ENCODE measurements at regions not wholly inside any gene's neighbourhood (a gene's known extent, or its start where the extent isn't known, plus 50 kb on each side); places are given as distances from the start of the nearest gene placed in this dataset.
"Not testable (repeated sequence)": the region's sequence is repeated elsewhere in the genome, so short reads cannot be mapped to it uniquely, and the experiment has no call there.

DNA sequence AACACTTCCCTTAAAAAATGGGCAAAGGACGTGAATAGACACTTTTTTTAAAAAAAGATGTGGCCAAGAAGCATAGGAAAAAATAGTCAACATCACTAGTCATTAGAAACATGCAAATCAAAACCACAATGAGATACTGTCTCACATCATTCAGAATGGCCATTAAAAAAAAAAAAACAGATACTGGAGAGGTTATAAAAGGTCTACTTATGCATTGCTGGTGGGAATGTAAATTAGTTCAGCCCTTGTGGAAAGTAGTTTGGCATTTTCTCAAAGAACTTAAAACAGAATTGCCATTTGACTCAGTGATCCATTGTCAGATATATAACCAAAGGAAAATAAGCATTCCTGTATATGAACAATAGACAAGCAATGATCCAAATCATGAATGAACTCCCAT is 352.8 kb upstream of the EPHA5 start:
- no peak for DNase-seq (ENCODE audit: low read depth)

DNA sequence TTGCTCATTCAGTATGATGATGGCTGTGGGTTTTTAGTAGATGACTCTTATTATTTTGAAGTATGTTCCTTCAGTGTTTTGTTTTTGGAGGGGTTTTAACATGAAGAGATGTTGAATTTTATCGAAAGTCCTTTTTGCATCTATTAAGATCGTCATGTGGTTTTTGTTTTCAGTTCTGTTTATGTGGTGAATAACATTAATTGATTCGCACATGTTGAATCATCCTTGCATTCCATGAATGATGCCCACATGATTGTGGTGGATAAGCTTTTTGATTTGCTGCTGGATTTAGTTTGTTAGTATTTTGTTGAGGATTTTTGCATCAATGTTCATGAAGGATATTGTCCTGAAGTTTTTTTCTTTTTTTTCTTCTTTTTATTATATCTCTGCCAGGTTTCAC is 347.4 kb upstream of the EPHA5 start:
- DNase-seq (ENCODE audit: low read depth) = no peak

DNA sequence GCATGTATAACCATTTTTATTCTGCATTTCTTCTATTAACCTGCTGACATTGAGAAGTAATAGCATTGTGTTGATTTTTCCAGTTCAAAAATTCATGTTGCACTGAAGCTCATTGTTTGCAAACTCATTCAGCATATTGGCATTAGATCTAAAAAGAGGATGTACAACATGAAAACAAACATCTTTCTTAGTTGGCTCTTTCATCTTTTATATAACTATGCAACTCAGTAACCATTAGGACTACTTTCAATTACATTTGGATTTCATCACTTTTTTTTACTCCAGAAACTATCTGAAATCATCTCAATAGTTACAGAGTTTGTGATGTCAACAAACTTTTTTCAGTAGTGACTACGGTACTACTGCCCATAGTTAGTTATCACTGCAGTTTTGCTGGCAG is 346.0 kb upstream of the EPHA5 start:
- no peak for DNase-seq (ENCODE audit: low read depth)

- DNase-seq (ENCODE audit: low read depth) = no peak
Observed at GRCh38 chr4:66014146-66014765, 344.0 kb upstream of the EPHA5 start.

GRCh38 chr4:66000510-66001117 is 330.3 kb upstream of the EPHA5 start:
- no peak for DNase-seq (ENCODE audit: low read depth)

- DNase-seq (ENCODE audit: low read depth) = no peak
Observed at GRCh38 chr4:65999518-65999871, 329.2 kb upstream of the EPHA5 start.

- not testable (repeated sequence) for DNase-seq (ENCODE audit: low read depth)
Observed at GRCh38 chr4:65998807-65999517, 328.7 kb upstream of the EPHA5 start.

DNA sequence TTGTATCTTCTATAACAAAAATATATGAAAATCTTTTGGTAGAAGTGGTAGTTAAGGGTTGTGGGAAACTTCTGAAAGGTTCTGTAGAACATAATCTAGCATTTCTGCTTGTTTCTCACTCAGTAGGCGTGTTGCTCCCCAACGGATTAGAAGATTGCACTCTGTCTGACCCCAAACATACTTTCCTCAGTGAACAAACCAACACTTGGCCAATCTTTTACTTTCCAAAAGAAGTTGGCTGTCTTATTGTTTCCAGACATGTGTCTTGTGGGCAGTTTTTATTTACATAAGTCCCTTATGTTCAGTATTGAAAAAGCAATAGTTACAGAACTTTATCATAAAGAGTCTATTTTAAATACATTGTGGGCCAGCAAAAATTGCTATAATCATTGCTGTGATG is 312.8 kb upstream of the EPHA5 start:
- no peak for DNase-seq (ENCODE audit: low read depth)

DNA sequence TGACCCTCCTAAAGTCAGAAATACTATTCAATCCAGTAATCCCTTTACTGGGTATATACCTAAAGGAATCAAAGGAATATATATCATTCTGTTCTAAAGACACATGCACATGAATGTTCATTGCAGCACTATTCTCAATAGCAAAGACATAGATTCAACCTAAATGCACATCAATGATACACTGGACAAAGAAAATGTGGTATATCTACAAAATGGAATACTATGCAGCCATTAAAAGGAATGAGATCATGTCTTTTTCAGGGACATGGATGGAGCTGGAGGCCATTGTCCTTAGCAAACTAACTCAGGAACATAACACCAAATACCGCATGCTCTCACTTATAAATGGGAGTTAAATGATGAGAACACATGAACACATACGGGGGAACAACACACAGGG is 306.0 kb upstream of the EPHA5 start:
- no peak for DNase-seq (ENCODE audit: low read depth)

GRCh38 chr4:65973186-65973585 is 302.9 kb upstream of the EPHA5 start:
- no peak for DNase-seq (ENCODE audit: low read depth)

DNA sequence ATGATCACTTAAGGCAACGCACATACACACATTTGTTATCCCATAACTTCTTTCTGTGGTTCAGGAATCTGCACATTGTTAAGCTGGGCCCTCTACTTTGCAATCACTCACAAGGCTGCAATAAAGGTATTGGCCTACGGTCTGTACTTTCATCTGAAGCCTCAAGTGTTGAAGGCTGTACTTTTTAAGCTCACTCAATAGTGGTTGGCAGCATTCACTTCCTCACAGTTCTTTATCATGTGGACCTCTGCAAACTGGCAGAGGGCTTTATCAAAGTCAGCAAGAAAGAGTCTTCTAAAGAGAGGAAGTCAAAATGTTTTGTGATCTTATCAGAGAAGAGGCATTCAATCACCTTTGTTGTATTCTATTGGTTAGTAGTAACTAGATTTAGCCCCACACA is 301.4 kb upstream of the EPHA5 start:
- no peak for DNase-seq (ENCODE audit: low read depth)

GRCh38 chr4:65968831-65969558 is 298.7 kb upstream of the EPHA5 start:
- DNase-seq (ENCODE audit: low read depth) = no peak

GRCh38 chr4:65960751-65961150 is 290.5 kb upstream of the EPHA5 start:
- DNase-seq (ENCODE audit: low read depth) = no peak

GRCh38 chr4:65954416-65954815 is 284.1 kb upstream of the EPHA5 start:
- DNase-seq (ENCODE audit: low read depth) = no peak

DNA sequence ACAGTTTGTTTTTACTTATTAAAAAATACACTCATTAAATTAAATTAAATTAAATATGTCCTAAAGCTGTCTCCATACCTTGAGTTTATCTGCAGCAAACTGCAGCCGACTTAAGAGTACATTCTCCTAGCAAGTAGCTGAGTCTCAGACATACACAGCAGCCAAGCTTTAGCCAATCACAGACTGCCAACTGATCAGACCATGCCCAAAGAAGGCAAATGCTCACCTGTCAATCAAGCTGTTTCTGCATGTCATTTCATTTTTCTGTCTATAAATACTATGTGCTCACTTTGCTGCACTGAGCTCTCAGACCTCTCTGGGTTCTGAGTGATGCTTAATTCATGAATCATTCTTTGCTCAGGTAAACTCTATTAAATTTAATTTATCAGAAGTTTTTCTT is 280.9 kb upstream of the EPHA5 start:
- no peak for DNase-seq (ENCODE audit: low read depth)

DNA sequence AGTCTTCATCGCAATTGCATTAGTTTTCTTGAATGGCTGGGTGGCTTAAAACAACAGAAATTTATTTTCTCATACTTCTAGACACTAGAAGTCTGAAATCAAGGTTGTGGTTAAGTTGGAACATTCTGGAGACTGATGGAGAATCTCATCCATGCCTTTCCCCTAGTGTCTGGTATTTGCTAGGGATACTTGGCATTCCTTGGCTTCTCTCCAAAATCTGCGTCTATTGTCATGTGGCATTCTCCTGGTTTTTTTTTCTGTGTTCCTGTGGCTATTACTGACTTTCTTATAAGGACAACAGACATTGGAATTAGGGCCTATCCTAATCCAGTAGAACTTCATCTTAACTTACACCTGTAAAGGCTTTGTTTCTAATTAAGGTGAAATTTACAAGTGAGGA is 272.8 kb upstream of the EPHA5 start:
- no peak for DNase-seq (ENCODE audit: low read depth)

- no peak for DNase-seq (ENCODE audit: low read depth)
Observed at GRCh38 chr4:65924843-65925242, 254.6 kb upstream of the EPHA5 start.

- no peak for DNase-seq (ENCODE audit: low read depth)
Observed at GRCh38 chr4:65923616-65924015, 253.3 kb upstream of the EPHA5 start.

- DNase-seq (ENCODE audit: low read depth) = no peak
Observed at GRCh38 chr4:65921180-65921579, 250.9 kb upstream of the EPHA5 start.

- DNase-seq (ENCODE audit: low read depth) = no peak
Observed at GRCh38 chr4:65918872-65919271, 248.6 kb upstream of the EPHA5 start.

DNA sequence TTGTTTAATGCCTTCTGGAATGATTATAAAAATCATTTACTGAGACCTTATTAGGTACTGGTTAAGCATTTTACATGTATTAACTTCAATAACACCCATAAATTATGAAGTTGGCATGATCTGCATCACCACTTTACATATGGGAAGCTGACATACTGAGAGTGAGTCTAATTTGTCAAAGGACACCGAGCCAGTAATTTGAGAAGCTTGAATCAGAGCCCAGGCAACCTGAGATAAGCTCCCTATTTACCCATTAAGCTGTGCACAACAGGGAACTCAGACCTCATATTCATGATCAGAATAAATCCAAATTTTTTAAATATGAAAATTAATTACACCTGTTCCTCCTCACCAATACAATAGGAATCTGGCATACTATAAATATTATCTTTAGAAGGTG is 247.9 kb upstream of the EPHA5 start:
- no peak for DNase-seq (ENCODE audit: low read depth)

GRCh38 chr4:65917486-65917885 is 247.2 kb upstream of the EPHA5 start:
- DNase-seq (ENCODE audit: low read depth) = no peak

DNA sequence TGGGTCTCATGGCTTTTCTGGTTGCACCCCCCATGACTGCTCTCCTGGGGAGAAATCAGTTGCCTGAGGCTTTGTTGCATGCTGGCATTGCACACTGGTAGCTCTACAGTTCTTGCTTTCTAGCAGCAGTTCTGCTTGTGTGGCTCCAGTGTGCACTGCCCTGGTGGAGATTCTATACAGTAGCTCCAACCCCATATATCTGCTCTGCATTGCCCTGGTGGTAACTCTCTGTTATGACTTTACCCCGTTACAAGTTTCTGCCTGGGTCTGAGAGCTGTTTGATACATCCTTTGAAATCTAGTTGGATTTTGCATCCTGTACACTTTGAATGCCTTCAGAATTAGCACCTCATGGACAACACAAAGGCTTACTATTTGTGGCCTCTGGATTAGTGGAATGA is 241.4 kb upstream of the EPHA5 start:
- DNase-seq (ENCODE audit: low read depth) = no peak
